GM15510 (cell line): ENCODE measurements at regions not wholly inside any gene's neighbourhood (a gene's known extent, or its start where the extent isn't known, plus 50 kb on each side); places are given as distances from the start of the nearest gene placed in this dataset.

Experiments used
- POLR2A ChIP-seq: IDR thresholded peaks from 3 replicates; pipeline ENCODE4 v1.6.1; 2011; ENCODE audit warnings: borderline replicate concordance; ENCODE audit not compliant: insufficient read length; ENCODE audit errors: extremely low read depth

GRCh38 chr6:6823030-6823429 lies 234.5 kb downstream of the LY86 start:
- no peak for TF ChIP-seq POLR2A

- no peak for TF ChIP-seq POLR2A
Measured at GRCh38 chr6:6823568-6824224, 235.2 kb downstream of the LY86 start.

GRCh38 chr6:6824381-6824780 lies 235.9 kb downstream of the LY86 start:
- no peak for TF ChIP-seq POLR2A

- TF ChIP-seq POLR2A, result no peak
Measured at GRCh38 chr6:6825193-6825784, 236.8 kb downstream of the LY86 start.

GRCh38 chr6:6826095-6826901 lies 237.8 kb downstream of the LY86 start:
- no peak for TF ChIP-seq POLR2A

- no peak for TF ChIP-seq POLR2A
Measured at GRCh38 chr6:6826961-6827360, 238.4 kb downstream of the LY86 start.

- TF ChIP-seq POLR2A, result no peak
Measured at GRCh38 chr6:6829872-6830685, 241.6 kb downstream of the LY86 start.

GRCh38 chr6:6832439-6832838 lies 243.9 kb downstream of the LY86 start:
- TF ChIP-seq POLR2A, result no peak

- no peak for TF ChIP-seq POLR2A
Measured at GRCh38 chr6:6834356-6835222, 246.1 kb downstream of the LY86 start.

- no peak for TF ChIP-seq POLR2A
Measured at GRCh38 chr6:6835223-6835503, 246.6 kb downstream of the LY86 start.

- no peak for TF ChIP-seq POLR2A
Measured at GRCh38 chr6:6836609-6837406, 248.3 kb downstream of the LY86 start.

GRCh38 chr6:6837541-6838080 lies 249.1 kb downstream of the LY86 start:
- no peak for TF ChIP-seq POLR2A

GRCh38 chr6:6840831-6841291 lies 252.3 kb downstream of the LY86 start:
- TF ChIP-seq POLR2A, result no peak
